Stimulated activated CD8-positive, alpha-beta memory T cell treated with anti-CD3 and anti-CD28 coated beads, Interleukin-4, amount 100 ng/mL, for 4 hours (primary cell): ENCODE measurements at regions not wholly inside any gene's neighbourhood (a gene's known extent, or its start where the extent isn't known, plus 50 kb on each side); places are given as distances from the start of the nearest gene placed in this dataset.
A peak's percentile ranks its signal among the peaks of the same experiment; 100 is the strongest.

Source experiments
- DNase-seq, 2 donors: peaks; one replicate each; pipeline ENCODE4 v3.0.0-alpha.2; 2020; ENCODE audit warnings: low read depth in 2 of 2, low spot score in 1 of 2

- no peak for DNase-seq
These were observed 621.7 kb downstream of the LMO4 start for GRCh38 chr1:87950369-87950768.

DNA sequence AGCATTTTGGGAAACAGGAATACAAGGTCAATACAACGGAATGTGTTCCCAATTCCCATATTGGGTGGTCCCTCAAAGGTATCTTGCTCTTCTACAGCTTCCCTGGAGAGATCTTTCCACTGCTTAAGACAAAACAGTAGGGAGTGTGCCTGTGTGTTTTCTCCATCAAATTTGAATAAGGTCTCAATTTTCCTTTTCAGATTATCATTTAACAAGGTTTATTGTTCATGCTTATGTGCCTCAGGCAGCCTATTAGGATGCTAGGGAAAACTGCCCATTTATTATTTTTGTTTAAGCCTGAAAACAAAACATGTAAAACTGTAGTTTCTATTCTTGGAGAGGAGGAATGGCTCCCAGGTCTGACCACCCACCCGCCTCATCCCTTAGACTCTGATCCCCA, 622.7 kb downstream of the LMO4 start:
- DNase-seq, result no peak

GRCh38 chr1:87951852-87952251, 623.2 kb downstream of the LMO4 start:
- DNase-seq, result no peak

GRCh38 chr1:87953121-87953520, 624.4 kb downstream of the LMO4 start:
- DNase-seq, result no peak

DNA sequence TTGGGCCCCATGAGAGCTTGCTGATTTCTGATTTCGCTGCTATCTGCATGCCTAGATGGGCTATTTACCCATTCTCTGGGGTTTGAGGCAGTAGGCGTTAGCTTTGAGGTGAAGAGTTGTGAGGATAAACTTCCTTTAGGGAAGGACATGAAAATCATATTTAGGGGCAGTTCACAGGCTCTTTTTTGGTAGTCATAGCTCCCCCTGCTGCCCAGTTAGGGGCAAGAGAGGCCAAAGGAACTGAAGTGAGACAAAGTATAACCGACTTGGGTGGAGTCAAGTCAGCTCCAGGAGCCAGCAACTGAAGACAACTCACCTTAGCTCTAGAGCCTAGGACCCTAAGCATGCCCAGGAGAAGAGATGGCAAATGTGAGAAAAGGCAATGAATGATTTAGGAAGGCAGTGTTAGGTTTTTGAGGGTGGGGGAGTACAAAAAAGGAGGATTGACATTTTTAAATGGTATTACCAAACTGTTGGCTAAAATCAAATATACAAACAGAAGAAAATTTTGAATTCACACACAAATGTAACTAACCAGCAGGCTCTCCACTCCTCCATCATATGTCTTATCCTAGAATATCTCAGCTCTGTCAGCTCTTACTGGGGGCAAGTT, 625.2 kb downstream of the LMO4 start:
- peak; percentile 12 to 24 for DNase-seq

- no peak for DNase-seq
These were observed 626.4 kb downstream of the LMO4 start for GRCh38 chr1:87955038-87955437.

DNA sequence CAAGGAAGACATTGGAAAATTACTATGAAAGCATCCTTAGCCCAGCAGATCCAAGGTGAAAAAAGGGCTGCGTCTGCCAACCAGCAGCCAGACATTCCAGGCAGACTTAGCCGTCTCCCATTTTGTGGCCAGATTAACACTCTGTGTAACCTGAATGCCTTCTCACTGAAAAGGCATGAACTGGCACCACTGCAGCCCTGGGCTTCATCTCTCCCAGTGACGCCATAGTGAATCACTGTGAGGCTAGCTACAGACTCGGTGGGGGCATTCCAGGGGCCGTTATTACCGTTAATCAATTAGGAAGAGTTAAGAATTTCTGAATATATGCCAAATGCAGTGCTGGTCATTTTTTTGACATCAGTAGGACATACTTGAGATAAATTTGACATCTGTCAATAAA, 627.4 kb downstream of the LMO4 start:
- DNase-seq, result no peak

GRCh38 chr1:87956750-87957149, 628.1 kb downstream of the LMO4 start:
- DNase-seq, result no peak

DNA sequence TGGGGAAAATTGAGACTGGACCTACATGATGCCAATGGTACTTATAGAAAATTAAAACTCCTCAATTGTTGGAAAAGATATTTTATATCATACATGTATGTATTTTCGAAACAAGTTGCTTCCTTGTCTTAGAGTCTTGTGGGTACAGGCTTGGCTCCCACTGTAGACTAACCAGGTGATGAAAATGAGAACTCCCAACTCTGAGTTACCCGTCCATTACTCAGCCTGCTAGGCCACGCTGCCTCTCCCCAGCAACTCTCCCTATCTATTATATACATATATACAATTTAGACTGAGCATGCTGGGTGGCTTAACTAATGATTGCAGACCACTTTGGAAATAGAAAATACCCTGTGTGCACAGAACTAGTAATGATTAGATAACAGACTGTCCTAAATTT, 628.7 kb downstream of the LMO4 start:
- no peak for DNase-seq

- no peak for DNase-seq
These were observed 629.5 kb downstream of the LMO4 start for GRCh38 chr1:87958201-87958600.

- DNase-seq, result no peak
These were observed 630.0 kb downstream of the LMO4 start for GRCh38 chr1:87958716-87959115.

- no peak for DNase-seq
These were observed 630.6 kb downstream of the LMO4 start for GRCh38 chr1:87959236-87959635.

GRCh38 chr1:87961992-87962391, 633.3 kb downstream of the LMO4 start:
- DNase-seq, result no peak

DNA sequence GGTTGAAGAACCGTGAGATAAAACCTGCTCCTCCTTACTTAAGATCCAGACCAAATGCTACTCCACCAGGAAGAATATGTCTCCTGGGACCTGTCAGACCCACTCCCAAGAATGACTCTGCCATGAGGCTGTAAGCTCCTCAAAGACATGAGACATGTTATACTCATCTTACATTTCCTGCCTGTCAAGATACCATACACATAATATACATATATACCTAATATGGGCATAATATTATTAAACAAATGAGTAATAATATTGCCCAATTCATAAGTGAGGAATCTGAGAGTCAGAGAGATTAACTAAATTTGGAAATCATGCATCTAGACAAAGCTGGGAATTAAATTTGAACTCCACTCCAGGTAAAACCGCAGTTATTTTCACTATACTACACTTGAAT, 634.9 kb downstream of the LMO4 start:
- DNase-seq, result no peak

GRCh38 chr1:87965193-87965592, 636.5 kb downstream of the LMO4 start:
- DNase-seq, result no peak

DNA sequence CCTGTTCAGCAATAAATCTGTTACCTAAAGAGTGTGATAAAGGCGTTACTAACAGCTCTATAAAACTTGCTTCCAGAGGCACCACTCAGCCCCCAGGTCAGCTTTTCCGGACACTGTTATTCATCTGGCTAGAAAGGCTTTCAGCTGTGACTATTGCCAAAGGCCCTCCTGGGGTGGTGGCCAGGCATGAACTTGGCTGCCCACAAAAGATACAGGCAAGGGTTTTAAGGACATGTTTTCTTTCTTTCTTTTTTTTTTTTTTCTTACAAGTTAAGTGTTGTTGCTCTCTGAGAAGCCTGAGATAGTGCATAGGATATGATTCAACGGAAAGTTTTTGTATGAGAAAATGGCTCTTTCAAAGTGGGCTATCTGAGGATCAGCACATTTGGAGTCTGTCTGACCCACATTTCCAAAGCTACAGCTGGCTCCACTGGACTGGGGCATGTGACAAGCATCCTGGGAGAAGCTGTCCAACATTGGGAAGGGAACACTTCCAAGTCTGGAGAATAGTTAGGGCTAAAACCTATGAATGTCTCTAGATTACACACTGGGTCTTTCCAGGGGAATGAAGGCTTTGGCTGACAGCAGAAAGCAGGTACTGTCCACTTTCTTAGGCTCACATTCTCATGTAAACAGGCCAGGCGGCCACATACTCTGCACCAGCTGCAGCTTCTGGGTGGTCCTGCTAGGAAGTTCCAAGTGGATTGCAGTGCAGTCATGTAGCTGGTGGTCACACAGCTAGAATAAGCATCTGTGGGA, 639.7 kb downstream of the LMO4 start:
- DNase-seq, result no peak

DNA sequence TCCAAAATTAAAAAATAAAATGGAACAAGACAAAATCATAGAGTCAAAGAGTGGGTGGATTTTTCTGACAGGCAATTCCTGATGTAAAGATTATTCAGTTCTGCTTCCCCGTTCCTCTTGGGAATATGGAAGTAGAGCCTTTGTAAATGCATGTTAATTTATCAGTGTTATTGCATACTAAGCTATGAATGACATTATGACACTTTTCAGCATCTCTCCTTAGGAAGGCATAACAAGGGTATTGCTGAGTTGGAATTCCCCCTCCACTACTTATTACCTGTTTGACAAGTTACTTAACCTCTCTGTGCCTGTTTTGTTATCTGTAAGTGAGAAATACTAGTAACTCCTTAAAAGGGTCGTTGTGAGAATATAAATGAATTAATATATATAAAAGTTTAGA, 640.4 kb downstream of the LMO4 start:
- no peak for DNase-seq

DNA sequence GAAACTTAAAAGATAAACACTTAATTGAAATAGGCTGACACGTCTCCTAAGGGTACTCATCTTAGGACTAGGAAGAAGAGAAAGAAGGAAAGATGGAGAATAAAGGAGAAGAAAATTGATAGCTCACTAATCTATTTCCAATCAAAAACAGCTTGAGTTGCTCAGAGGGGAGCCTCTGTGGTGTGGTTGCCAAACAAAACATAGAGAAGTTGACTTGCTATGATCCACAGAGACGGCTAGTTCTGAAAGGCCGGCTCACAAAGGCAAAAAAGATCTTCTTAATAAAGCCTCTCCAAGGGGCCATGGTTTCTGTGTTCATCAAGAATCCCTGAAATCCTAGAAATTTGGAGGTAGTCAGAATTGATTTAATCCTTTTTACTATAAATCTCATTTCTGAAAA, 644.1 kb downstream of the LMO4 start:
- DNase-seq, result no peak

DNA sequence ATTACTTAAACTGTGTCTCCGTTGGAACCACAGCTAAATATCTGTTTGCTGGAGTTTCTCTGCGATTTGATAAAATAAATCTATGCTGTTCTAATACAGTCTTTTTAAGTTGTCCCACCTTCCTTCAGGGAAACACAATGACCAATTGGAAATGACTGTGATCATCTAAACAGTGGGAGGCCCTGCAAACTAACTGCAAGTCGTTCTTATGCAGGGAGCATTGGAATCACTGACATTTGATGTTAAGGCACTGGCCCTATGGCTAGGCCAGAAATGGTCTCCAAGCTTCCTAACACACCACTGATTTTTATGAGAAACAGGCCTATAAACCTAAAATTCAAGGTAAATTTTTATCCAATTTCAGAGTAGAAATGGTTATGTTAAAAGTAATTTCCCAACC, 645.2 kb downstream of the LMO4 start:
- DNase-seq, result no peak

DNA sequence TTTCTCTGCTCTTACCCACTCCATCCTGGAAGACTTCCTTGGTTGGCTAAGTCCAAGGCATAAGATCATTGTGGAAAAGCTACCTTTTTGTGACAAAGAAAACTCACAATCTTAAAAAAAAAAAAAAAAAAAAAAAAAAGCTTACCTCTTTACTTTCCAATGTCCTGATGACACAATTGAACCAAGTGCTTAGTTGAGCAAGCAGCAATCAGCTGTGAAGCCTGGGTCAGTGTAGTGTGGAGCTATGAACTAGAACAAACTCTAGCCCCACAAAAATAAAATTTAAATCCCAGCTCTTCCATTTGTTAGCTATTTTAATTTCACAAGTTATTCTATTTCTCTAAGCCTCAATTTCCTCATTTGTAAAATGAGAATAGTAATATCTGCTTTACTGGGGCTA, 647.6 kb downstream of the LMO4 start:
- DNase-seq, result no peak

- DNase-seq, result no peak
These were observed 648.5 kb downstream of the LMO4 start for GRCh38 chr1:87977145-87977544.

DNA sequence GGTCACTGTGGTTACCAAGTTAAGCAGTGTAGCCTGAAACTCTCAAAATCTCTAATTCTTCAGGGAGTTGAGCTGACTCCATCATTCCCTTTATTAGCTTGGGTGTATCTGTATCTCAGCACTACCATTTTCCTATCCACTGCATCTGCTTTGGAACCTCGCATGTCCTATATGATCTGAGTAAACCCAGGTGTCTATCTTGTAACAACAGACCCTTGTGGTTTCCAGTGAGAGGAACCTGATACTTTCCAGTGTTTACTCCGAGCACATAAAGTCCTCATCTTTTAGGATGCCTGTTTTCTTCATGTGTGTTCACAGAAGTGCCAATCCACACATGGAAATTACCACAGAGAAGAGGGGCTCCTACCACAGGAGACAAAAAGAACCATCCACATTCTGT, 650.4 kb downstream of the LMO4 start:
- DNase-seq, result no peak

DNA sequence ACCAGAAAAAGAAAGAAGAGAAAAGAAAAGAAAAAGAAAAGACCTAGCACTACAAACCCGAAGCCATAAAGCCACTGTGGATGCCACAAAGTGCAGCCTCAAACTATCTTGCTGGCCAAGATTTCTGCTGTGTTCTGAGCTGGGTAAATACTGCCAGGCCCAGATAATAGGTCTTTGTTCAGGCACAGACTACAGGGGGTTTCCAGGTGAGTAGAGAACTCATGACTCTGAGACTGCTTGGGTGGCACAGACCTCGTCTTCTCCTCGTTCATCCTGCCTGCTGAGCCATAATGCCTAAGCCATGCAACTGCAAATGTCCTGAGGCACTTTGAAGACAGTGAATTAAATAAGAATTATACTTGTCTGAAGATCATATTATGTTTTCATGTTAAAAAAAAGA, 651.8 kb downstream of the LMO4 start:
- no peak for DNase-seq
